GM12801 (cell line): ENCODE measurements at regions not wholly inside any gene's neighbourhood (a gene's known extent, or its start where the extent isn't known, plus 50 kb on each side); places are given as distances from the start of the nearest gene placed in this dataset.

Experiments used
- TF ChIP-seq, protein P1 (sequence below): IDR thresholded peaks from one replicate; pipeline ENCODE4 v1.5.1; 2011; ENCODE audit warnings: control low read depth; ENCODE audit not compliant: insufficient read length; ENCODE audit errors: extremely low read depth

- TF ChIP-seq, protein P1, sequence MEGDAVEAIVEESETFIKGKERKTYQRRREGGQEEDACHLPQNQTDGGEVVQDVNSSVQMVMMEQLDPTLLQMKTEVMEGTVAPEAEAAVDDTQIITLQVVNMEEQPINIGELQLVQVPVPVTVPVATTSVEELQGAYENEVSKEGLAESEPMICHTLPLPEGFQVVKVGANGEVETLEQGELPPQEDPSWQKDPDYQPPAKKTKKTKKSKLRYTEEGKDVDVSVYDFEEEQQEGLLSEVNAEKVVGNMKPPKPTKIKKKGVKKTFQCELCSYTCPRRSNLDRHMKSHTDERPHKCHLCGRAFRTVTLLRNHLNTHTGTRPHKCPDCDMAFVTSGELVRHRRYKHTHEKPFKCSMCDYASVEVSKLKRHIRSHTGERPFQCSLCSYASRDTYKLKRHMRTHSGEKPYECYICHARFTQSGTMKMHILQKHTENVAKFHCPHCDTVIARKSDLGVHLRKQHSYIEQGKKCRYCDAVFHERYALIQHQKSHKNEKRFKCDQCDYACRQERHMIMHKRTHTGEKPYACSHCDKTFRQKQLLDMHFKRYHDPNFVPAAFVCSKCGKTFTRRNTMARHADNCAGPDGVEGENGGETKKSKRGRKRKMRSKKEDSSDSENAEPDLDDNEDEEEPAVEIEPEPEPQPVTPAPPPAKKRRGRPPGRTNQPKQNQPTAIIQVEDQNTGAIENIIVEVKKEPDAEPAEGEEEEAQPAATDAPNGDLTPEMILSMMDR, result no peak
These were observed 526.7 kb downstream of the FUT8 start for GRCh38 chr14:65939184-65939583.

- TF ChIP-seq, protein P1, result no peak
These were observed 527.7 kb downstream of the FUT8 start for GRCh38 chr14:65940056-65940735.

DNA sequence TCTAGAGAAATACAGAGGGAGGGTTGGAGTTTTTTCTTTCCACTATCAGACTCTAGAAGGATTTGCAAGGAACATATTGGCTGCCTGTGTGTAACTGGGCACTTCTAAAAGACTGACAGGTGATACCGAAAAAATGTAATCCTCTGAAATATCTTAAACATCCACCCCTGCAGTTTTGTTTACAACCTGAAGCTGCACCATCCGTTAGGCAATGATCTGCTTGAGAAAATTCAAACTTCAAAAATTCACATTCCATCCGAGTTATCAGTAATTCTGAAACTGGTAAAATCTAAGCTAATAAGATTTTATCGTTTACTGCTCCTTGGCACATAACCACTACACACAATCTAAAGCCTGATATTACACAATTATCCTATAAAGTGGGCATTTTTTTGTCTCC is 528.6 kb downstream of the FUT8 start:
- TF ChIP-seq, protein P1, result no peak

DNA sequence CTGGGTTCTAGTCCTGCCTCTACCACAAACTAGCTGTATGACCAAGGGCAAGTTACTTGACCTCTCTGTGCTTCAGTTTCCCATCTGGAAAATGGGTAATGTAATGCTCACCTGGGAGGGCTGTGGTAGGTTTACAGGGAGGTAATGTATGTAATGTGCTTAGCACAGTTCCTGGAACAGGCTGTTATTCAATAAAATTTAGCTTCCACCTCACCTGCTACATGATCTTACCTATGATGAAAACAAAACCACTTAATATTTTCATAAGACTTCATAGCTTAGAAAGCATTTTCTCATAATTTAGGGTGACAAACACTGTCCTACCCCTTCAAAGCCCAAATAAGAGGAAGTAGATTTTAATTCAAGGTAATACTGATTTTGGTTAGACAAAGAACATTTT is 530.6 kb downstream of the FUT8 start:
- TF ChIP-seq, protein P1, result no peak

- TF ChIP-seq, protein P1, result no peak
These were observed 531.4 kb downstream of the FUT8 start for GRCh38 chr14:65943916-65944410.

DNA sequence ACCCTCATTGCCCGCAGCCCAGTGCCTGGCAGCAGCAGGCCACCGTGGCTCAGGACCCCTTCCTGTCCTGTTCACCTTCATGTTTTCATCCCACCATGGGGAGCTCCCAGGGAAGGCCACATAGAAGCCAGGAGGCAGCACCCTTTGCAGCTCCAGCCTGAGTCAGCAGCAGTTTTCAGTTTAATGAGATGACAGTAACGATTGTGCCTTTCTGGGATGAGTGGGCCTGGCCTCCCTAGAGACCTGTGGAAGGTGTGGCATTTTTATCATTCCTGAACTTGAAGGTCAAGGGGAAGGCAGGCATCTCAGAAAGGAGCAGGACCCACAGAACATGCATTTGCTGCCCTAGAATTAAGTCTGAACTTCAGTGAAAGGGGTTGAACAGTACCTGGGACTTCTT is 532.8 kb downstream of the FUT8 start:
- TF ChIP-seq, protein P1, result no peak

DNA sequence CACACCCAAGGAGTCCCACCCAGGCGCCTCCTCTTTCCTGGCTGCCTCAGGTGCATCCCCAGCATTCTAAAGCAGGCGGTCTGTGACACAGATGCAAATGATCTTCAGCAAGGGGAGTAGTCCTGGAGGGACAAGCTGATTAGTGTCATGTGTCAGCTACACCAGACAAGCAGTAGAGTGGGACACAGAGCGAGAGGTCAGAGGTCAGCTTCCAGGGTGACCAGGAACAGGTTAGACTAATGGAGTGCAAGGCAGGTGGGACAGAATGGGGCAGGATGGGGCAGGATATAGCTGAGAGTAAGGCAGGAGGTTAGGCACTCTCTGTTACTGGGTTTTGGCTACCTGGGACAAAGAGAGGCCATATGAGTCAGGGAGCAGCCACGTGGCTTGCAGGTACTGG is 534.0 kb downstream of the FUT8 start:
- TF ChIP-seq, protein P1, result no peak
